Activated naive CD8-positive, alpha-beta T cell treated with anti-CD3 and anti-CD28 coated beads for 36 hours (primary cell): ENCODE measurements at regions not wholly inside any gene's neighbourhood (a gene's known extent, or its start where the extent isn't known, plus 50 kb on each side); places are given as distances from the start of the nearest gene placed in this dataset.

ENCODE experiments used
- DNase-seq: peaks from one replicate; pipeline ENCODE4 v3.0.0; 2021
- H3K27ac Mint-ChIP-seq: one replicate; pipeline ENCODE4 v1.8.0; 2022; ENCODE audit warnings: mild to moderate bottlenecking, moderate library complexity, mixed read lengths
- H3K27me3 Mint-ChIP-seq: one replicate; pipeline ENCODE4 v1.8.0; 2022; ENCODE audit warnings: mild to moderate bottlenecking, mixed read lengths
- H3K36me3 Mint-ChIP-seq: one replicate; pipeline ENCODE4 v1.8.0; 2021; ENCODE audit warnings: mild to moderate bottlenecking, mixed read lengths
- H3K4me1 Mint-ChIP-seq: one replicate; pipeline ENCODE4 v1.8.0; 2021; ENCODE audit warnings: mixed read lengths
- H3K4me3 Mint-ChIP-seq: one replicate; pipeline ENCODE4 v1.8.0; 2022; ENCODE audit warnings: mild to moderate bottlenecking, moderate library complexity, mixed read lengths
- H3K9me3 Mint-ChIP-seq: one replicate; pipeline ENCODE4 v1.8.0; 2022; ENCODE audit warnings: mixed read lengths

GRCh38 chr13:106275446-106276032, 259.9 kb downstream of the EFNB2 start:
- no peak overlapping the region for H3K27ac Mint-ChIP-seq
- H3K4me3 Mint-ChIP-seq = no peak overlapping the region
- H3K4me1 Mint-ChIP-seq = no peaks in the 10 kb centered on the region
- DNase-seq = no peak
- no peaks in the 10 kb centered on the region for H3K9me3 Mint-ChIP-seq
- no peaks in the 10 kb centered on the region for H3K27me3 Mint-ChIP-seq
- no peaks in the 10 kb centered on the region for H3K36me3 Mint-ChIP-seq

- Mint-ChIP-seq H3K4me3 (no peak overlapping the region), H3K27me3 (no peaks in the 10 kb centered on the region), H3K9me3 (no peaks in the 10 kb centered on the region), H3K36me3 (no peaks in the 10 kb centered on the region), H3K4me1 (no peaks in the 10 kb centered on the region), H3K27ac (no peak overlapping the region)
- no peak for DNase-seq
Observed at GRCh38 chr13:106274551-106275203, 260.8 kb downstream of the EFNB2 start.

GRCh38 chr13:106263801-106264200, 271.7 kb downstream of the EFNB2 start:
- no peak overlapping the region for H3K4me3 Mint-ChIP-seq
- H3K36me3 Mint-ChIP-seq = no peaks in the 10 kb centered on the region
- no peak for DNase-seq
- H3K27me3 Mint-ChIP-seq = no peaks in the 10 kb centered on the region
- H3K4me1 Mint-ChIP-seq = no peaks in the 10 kb centered on the region
- H3K27ac Mint-ChIP-seq = no peak overlapping the region
- no peaks in the 10 kb centered on the region for H3K9me3 Mint-ChIP-seq

- Mint-ChIP-seq H3K4me3 (no peak overlapping the region), H3K27ac (no peak overlapping the region), H3K36me3 (no peaks in the 10 kb centered on the region), H3K4me1 (no peaks in the 10 kb centered on the region), H3K27me3 (peaks cover under 1% of the 10 kb centered on the region), H3K9me3 (no peaks in the 10 kb centered on the region)
- no peak for DNase-seq
Observed at GRCh38 chr13:106262886-106263285, 272.6 kb downstream of the EFNB2 start.

GRCh38 chr13:106261450-106261849, 274.0 kb downstream of the EFNB2 start:
- no peak for DNase-seq
- no peaks in the 10 kb centered on the region for H3K4me1 Mint-ChIP-seq
- H3K27me3 Mint-ChIP-seq = peaks cover 4% of the 10 kb centered on the region
- no peaks in the 10 kb centered on the region for H3K9me3 Mint-ChIP-seq
- no peaks in the 10 kb centered on the region for H3K36me3 Mint-ChIP-seq
- H3K27ac Mint-ChIP-seq = no peak overlapping the region
- H3K4me3 Mint-ChIP-seq = no peak overlapping the region

GRCh38 chr13:106260352-106260751, 275.1 kb downstream of the EFNB2 start:
- Mint-ChIP-seq H3K27me3 (peaks cover 4% of the 10 kb centered on the region), H3K4me1 (no peaks in the 10 kb centered on the region), H3K36me3 (no peaks in the 10 kb centered on the region), H3K4me3 (no peak overlapping the region), H3K27ac (no peak overlapping the region), H3K9me3 (no peaks in the 10 kb centered on the region)
- DNase-seq = no peak

GRCh38 chr13:106259928-106260327, 275.5 kb downstream of the EFNB2 start:
- H3K4me3 Mint-ChIP-seq = no peak overlapping the region
- H3K36me3 Mint-ChIP-seq = no peaks in the 10 kb centered on the region

GRCh38 chr13:106246666-106247188, 288.7 kb downstream of the EFNB2 start:
- no peak overlapping the region for H3K4me3 Mint-ChIP-seq
- H3K4me1 Mint-ChIP-seq = no peaks in the 10 kb centered on the region
- H3K9me3 Mint-ChIP-seq = no peaks in the 10 kb centered on the region
- no peak overlapping the region for H3K27ac Mint-ChIP-seq
- peaks cover 5% of the 10 kb centered on the region for H3K27me3 Mint-ChIP-seq
- H3K36me3 Mint-ChIP-seq = no peaks in the 10 kb centered on the region
- no peak for DNase-seq

More at GRCh38 chr13:106259928-106260327, 275.5 kb downstream of the EFNB2 start:
- no peak for DNase-seq
- H3K4me1 Mint-ChIP-seq = no peaks in the 10 kb centered on the region
- H3K9me3 Mint-ChIP-seq = no peaks in the 10 kb centered on the region
- peaks cover 4% of the 10 kb centered on the region for H3K27me3 Mint-ChIP-seq
- no peak overlapping the region for H3K27ac Mint-ChIP-seq

GRCh38 chr13:106246242-106246641, 289.2 kb downstream of the EFNB2 start:
- no peak for DNase-seq
- Mint-ChIP-seq H3K4me3 (no peak overlapping the region), H3K9me3 (no peaks in the 10 kb centered on the region), H3K27ac (no peak overlapping the region), H3K36me3 (no peaks in the 10 kb centered on the region), H3K4me1 (no peaks in the 10 kb centered on the region), H3K27me3 (peaks cover 5% of the 10 kb centered on the region)

GRCh38 chr13:106243011-106243565, 292.4 kb downstream of the EFNB2 start:
- Mint-ChIP-seq H3K9me3 (no peaks in the 10 kb centered on the region), H3K4me3 (no peak overlapping the region), H3K27me3 (peaks cover 5% of the 10 kb centered on the region), H3K36me3 (no peaks in the 10 kb centered on the region), H3K27ac (no peak overlapping the region), H3K4me1 (no peaks in the 10 kb centered on the region)
- DNase-seq = no peak

- no peaks in the 10 kb centered on the region for H3K4me1 Mint-ChIP-seq
- DNase-seq = no peak
- no peaks in the 10 kb centered on the region for H3K9me3 Mint-ChIP-seq
- peaks cover 5% of the 10 kb centered on the region for H3K27me3 Mint-ChIP-seq
- no peak overlapping the region for H3K4me3 Mint-ChIP-seq
- H3K27ac Mint-ChIP-seq = no peak overlapping the region
- no peaks in the 10 kb centered on the region for H3K36me3 Mint-ChIP-seq
Observed at GRCh38 chr13:106241974-106242953, 293.2 kb downstream of the EFNB2 start.

GRCh38 chr13:106238690-106239089, 296.8 kb downstream of the EFNB2 start:
- no peak for DNase-seq
- no peak overlapping the region for H3K4me3 Mint-ChIP-seq
- H3K27me3 Mint-ChIP-seq = no peaks in the 10 kb centered on the region
- no peaks in the 10 kb centered on the region for H3K4me1 Mint-ChIP-seq
- H3K27ac Mint-ChIP-seq = no peak overlapping the region
- no peaks in the 10 kb centered on the region for H3K9me3 Mint-ChIP-seq
- no peaks in the 10 kb centered on the region for H3K36me3 Mint-ChIP-seq

- Mint-ChIP-seq H3K27me3 (no peaks in the 10 kb centered on the region), H3K4me3 (no peak overlapping the region), H3K27ac (no peak overlapping the region), H3K4me1 (no peaks in the 10 kb centered on the region), H3K36me3 (no peaks in the 10 kb centered on the region), H3K9me3 (peaks cover 1% of the 10 kb centered on the region)
- DNase-seq = no peak
Observed at GRCh38 chr13:106234636-106235035, 300.8 kb downstream of the EFNB2 start.

- Mint-ChIP-seq H3K27ac (no peak overlapping the region), H3K4me1 (no peaks in the 10 kb centered on the region), H3K4me3 (no peak overlapping the region), H3K9me3 (peaks cover 1% of the 10 kb centered on the region), H3K36me3 (no peaks in the 10 kb centered on the region), H3K27me3 (no peaks in the 10 kb centered on the region)
- no peak for DNase-seq
Observed at GRCh38 chr13:106233134-106233735, 302.2 kb downstream of the EFNB2 start.
